Putamen (tissue), 1 donor: ENCODE measurements at regions not wholly inside any gene's neighbourhood (a gene's known extent, or its start where the extent isn't known, plus 50 kb on each side); places are given as distances from the start of the nearest gene placed in this dataset.
"Not testable (repeated sequence)": the region's sequence is repeated elsewhere in the genome, so short reads cannot be mapped to it uniquely, and the experiment has no call there.

Experiments used
- DNase-seq: peaks from one replicate; pipeline ENCODE4 v3.0.0-alpha.2; 2016; ENCODE audit warnings: low spot score

DNA sequence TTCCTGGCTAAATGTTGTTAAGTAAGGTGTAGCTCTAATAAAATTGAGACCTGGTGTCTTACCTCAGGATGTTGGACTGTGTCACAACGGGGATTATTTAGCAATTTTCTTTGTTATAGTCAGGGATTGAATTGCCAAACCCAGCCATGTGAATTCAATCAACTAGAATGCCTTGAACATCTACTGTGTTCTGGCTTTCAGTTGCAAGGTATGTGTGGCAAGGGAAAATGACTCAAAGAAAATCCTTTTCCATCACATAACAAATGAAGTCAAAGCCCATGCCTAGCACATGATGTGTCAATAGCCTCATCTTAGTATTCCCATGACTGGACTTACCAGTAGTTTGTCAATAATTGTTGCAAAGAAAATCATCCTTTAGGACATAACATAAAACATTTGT is 519.8 kb upstream of the FLRT2 start:
- DNase-seq, result no peak

GRCh38 chr14:85016496-85016895 is 513.4 kb upstream of the FLRT2 start:
- no peak for DNase-seq

- not testable (repeated sequence) for DNase-seq
Observed at GRCh38 chr14:85023866-85024265, 506.1 kb upstream of the FLRT2 start.

GRCh38 chr14:85024931-85025330 is 505.0 kb upstream of the FLRT2 start:
- DNase-seq, result no peak

- no peak for DNase-seq
Observed at GRCh38 chr14:85027681-85028370, 502.1 kb upstream of the FLRT2 start.

DNA sequence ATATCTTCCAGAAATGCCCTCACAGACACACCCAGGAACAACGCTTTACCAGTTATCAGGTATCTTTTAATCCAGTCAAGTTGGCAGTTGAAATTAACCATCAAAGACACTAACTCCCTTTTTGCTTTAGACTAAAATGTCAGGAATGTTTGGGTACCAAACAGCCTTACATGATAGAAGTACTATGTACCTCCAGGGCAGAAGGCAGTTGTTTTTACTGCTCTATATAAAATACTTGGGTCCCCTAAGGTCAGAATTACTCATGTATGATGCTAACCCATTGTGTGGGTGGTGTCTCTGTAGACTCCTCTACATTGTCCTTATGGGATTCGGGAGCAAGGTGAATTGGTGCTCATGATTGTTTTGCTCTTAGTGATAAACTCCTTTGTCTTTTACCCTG is 492.5 kb upstream of the FLRT2 start:
- DNase-seq, result no peak

DNA sequence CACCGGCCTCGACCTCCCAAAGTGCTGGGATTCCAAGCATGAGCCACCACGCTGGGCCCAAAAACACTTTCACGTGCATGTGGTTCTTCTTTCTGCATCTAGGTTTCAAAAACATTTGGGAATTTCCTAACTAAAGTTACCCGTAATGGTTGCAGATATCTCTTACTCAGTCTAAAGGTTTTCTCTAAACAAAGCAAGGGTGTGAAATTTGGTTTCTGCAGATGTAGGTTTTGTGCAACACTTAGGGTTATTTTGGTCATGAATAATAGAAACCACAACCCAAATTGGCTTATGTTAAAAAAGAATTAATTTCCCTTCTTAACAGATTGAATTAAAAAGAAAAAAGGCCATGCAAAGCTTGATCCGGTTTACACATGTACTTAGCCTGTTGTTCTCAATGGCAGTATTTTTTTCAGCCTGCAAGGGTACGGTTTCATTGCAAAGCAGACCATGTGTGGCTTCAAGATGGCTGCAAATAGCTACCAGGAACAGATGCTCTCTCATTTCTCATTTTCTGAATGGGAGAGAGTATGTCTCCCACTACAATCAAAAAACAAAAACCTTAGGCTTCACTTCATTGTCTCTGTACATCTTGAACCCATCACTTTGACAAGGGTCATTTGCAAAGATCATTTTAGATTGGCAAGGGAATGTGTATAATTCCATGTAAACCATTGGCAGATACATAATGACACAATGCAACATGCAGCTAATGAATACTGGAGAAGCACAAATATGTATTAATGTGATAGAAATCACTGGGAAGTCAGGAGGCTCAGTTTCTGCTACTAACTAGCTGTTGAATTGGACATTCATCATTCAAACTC is 491.2 kb upstream of the FLRT2 start:
- no peak for DNase-seq

DNA sequence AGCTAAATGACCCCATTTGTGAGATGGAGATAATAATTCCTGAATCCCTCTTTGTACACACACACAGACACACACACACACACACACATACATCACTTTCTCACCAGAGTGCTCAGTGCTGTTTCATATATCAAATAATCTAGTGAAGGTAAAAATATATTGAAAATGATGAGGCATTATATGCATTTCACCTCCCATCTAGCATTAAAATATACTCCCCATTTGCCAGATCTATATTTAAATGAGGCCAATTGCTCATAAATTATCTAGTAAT is 490.7 kb upstream of the FLRT2 start:
- no peak for DNase-seq

GRCh38 chr14:85040046-85040685 is 489.8 kb upstream of the FLRT2 start:
- no peak for DNase-seq

DNA sequence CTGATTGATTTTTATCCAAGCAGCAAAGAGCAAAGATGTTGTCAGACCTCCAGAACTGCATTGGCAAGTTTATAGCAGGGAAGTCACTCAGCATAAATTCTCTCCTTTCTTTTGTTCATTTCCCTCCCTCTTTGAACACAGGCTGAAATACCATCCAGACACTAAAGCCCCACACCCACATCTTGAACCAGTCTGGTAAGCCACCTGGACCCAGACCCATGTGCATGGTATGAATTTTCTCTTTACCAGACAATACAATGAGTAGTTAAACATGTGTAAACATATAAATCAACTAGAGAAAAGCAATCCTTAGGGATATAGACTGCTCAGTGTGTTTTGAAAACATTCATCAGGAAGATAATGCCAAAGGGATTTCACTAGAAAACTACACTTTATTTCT is 488.3 kb upstream of the FLRT2 start:
- DNase-seq, result no peak

DNA sequence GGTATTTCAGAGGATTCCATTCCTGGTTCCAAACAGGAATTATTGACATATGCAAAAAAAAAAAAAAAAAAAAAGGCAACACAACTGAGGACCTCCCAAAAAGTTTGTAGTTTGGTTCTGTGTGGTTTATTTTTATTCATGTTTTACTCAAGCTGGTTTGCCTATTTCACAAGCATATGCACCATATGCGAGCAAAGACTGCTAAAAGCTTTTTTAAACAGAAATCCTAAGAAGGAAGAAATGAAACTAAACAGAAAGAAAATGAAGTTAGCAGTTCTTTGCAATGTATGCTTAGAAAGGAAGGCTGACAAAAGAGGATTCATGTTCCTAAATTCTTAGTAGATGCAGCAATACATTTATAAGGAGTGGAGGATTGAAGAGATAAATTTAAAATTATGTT is 487.6 kb upstream of the FLRT2 start:
- no peak for DNase-seq

DNA sequence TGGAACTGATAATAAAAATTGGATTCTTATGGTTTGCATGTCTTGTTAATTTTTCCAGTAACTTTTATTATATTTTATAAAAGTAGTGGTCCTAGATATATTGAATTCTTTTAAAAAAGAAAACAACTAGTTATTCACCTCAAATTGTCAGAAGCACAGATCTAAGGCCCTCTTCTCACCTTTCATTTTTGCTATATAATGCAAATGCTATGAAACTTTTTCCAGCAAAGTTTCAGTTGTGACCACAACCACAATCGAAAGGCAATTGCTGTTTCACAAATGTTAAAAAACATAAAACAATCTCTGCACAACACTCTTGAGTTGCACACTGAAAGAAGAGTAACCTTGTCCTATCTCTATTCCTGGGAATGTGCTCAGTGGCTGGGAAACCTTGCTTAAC is 479.8 kb upstream of the FLRT2 start:
- DNase-seq, result no peak

- DNase-seq, result no peak
Observed at GRCh38 chr14:85052646-85053045, 477.3 kb upstream of the FLRT2 start.

- no peak for DNase-seq
Observed at GRCh38 chr14:85054178-85054577, 475.8 kb upstream of the FLRT2 start.

GRCh38 chr14:85056267-85056666 is 473.7 kb upstream of the FLRT2 start:
- no peak for DNase-seq

- no peak for DNase-seq
Observed at GRCh38 chr14:85057221-85057620, 472.7 kb upstream of the FLRT2 start.

DNA sequence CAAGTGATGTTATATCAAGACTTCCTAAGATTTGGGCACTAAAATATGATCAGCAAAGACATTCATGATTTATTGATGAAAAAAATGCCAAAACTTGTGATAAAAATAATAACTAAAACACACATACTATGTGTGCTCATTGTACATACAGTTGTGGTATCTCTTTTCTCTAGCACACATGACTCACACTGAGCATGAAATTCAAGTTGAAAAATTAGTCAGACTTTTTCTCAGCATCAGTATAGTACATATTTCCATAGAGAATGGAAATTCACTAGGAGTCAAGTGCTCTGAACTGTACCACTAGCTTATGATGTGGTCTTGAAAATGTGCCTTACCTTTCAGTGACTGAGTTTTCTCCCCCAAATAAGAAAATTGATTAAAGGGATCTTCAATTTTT is 471.8 kb upstream of the FLRT2 start:
- DNase-seq, result no peak

DNA sequence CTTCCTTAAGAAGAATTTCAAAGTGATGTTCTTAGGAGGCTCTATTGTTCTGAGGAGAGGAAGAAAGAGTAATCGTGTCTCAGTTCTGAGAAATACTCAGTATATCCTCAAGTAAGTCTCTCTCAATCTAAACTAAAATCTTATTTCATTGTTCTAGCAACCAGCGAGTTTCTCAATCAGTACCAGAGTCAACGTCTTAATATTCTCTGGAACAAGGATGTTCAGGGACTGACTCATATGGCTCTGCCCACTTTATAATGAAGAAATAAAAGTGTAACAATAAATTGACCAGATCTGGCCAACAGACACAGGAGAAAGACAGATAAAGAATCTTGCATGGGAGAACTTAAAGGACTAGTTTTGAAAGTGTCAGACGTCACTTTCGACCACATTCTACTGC is 469.8 kb upstream of the FLRT2 start:
- DNase-seq, result no peak

DNA sequence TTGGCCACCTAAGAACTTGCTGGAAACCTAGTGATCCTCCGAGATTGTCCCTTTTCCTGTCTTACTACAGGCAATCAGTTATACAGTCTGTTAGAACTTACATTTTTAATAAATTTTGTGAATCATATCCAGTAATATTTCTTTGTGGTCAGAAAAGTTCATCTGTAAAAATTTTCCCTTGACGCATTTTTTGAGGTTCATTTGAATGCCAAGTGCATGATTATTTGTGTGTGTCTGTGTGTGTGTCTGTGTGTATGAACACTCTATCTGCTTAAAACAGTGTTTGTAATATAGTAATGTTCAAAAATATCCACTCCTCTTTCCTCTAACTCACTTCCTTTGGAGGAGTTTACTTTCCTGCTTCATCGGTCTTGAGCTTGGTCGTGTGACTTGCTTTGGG is 468.7 kb upstream of the FLRT2 start:
- no peak for DNase-seq

- DNase-seq, result no peak
Observed at GRCh38 chr14:85063747-85064146, 466.2 kb upstream of the FLRT2 start.

DNA sequence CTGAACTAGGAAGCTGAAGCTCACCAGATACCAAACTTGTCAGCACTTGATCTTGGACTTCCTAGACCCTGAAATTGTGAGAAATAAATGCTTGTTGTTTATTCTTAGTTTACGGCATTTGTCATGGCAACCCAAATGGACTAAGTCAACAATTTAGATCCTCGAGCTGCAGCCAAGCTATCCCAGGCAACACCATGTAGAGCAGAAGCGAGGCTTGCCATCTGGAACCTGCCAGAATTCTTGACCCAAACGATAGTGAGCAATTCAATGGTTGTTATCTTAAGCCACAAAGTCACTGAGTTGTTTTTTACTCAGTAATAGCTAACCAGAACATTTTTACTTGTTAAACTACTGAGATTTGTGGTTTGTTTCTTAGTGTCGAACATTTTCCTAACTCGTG is 458.5 kb upstream of the FLRT2 start:
- no peak for DNase-seq

GRCh38 chr14:85074955-85075354 is 455.0 kb upstream of the FLRT2 start:
- DNase-seq, result no peak

DNA sequence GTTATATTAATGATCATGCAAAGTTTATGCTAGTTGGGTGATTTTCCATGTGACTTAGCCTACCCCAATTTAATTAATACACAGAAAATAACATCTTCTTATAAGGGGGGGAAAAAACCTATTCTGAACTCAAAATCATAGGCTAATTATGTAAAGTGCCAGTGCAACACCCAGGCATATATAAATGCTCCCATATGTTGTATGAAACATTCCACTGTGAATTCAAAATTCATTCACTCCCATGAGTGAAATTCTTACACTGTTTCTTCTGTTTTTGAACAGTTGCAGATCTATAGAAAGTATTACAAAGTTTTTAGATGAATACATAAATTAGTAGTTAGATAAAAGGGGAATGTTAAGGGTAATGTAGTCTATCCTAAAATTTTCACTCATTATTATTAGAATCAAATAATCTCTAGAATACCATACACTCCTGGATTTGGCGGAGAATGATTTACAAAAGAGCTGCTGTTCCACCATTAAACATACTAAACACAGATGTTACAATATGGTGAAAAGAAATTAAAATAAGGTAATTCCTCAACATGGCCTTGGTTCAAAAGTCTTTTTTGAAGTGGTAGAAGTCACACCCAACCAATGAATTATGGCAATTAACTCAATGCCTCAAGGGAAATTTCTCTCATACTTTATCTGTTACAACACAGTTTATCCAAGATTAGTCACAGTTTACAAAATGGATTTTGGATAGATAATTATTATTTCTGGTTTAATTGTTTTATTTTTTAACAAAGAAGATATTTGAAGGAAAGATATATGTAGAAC is 454.1 kb upstream of the FLRT2 start:
- DNase-seq, result no peak
